NCI-H69 (cell line): ENCODE measurements at regions not wholly inside any gene's neighbourhood (a gene's known extent, or its start where the extent isn't known, plus 50 kb on each side); places are given as distances from the start of the nearest gene placed in this dataset.

Experiments
- DNase-seq: peaks from one replicate; lab custom pipeline; 2025; lab: John Stamatoyannopoulos, UW

GRCh38 chr13:44022196-44022595 is 142.5 kb downstream of the LACC1 start:
- DNase-seq: no peak

GRCh38 chr13:44024167-44024845 is 144.6 kb downstream of the LACC1 start:
- DNase-seq: no peak

DNA sequence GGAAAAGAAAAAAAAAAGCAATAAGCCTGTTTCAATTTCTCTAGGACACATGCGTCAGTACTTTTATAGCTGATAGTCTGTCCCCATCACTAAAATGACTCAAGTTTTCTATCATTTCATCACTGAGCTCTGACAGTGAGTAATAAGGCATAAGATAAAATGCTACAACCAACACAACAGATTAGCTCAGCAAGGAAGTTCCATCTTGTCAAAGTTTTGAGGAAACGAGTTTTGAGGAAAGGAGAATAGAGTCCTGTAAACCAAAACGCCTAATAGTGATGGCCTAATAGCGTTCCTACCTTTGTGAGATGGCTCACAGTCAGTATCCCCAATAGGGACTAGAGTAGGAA is 145.1 kb downstream of the LACC1 start:
- no peak for DNase-seq

DNA sequence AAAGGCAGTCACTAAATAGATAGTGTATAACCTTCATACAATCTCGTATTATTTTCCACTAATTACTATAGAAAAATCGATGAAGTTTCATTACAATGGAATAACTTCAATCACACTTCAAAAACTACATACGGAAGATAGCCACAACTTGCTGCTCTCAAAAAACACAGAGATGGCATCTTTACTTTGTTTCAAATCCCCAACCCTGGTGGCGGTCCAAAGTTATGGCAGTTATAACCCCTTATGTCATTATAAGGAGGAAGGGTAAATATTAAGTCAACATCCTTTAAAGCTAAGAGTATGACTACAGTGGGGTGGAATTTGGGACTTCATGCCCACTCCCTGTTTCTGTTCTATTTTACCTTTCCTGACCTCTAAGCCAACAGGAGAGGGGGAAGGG is 146.5 kb downstream of the LACC1 start:
- no peak for DNase-seq

GRCh38 chr13:44028734-44029133 is 149.0 kb downstream of the LACC1 start:
- DNase-seq: no peak

DNA sequence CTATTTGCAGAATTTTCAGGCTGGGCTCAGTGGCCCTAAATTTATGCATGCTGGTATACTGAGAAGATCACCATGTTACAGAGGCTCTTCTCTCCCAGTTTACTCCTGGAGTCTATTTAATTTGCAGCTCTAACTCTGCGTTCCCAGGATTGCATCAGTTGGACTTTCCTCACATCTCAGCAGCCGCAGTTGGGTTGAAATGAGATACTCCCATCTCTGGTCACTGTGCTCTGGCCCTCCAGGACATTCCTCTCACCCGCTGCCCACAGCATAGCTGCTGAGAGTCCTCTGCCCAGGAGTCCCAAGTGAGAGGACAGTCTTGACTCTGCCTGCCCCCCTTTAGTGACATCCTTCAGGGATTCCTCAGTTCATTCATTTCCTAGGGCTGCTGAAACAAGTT is 150.9 kb downstream of the LACC1 start:
- no peak for DNase-seq

DNA sequence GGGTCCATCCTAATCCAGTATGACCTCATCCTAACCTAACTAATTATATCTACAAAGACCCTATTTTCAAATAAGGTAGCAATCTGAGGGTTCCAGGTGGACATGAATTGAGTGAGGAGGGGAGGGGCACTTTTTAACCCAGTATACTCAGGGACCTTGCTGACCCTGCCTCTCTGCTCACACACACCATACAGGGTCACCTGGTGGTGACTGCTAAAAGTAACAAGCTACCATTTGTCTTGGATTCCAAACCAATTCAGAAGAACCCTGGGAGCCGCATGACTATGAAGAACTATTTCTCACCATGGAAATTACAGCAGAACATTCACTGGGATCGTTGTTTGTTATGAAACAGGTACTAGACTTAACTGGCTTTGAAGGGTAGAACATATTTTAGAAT is 151.9 kb downstream of the LACC1 start:
- no peak for DNase-seq

GRCh38 chr13:44032802-44033201 is 153.1 kb downstream of the LACC1 start:
- DNase-seq: no peak

DNA sequence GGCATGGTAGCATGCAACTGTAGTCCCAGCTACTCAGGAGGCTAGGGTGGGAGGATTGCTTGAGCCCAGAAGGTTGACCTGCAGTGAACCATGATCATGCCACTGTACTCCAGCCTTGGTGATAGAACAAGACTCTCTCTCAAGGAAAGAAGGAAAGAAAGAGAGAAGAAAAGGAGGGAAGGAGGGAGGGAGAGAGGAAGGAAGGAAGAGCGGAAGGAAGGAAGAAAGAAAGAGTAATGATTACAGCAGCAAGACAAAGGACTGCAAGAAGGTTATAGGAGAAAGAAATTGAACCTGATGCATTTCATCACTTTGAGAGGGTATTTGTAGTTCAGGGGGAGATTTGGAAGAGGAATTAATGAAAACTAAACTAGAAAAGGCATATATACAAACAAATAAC is 155.7 kb downstream of the LACC1 start:
- DNase-seq: no peak

- no peak for DNase-seq
These were observed 160.5 kb downstream of the LACC1 start for GRCh38 chr13:44040070-44040817.

DNA sequence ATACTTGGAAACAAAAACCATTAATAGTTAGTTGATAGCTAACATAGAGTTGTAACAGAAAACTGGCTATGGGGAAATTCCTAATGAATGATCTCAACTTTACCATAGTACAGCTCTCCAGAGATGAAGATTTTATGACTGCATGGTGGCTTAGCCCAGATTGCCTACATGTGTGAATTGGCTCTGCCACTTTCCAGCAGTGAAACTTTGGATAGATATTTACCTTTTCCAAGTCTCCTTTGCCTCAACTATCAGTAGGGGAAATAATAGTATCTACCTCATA is 161.1 kb downstream of the LACC1 start:
- DNase-seq: no peak

- DNase-seq: no peak
These were observed 165.0 kb downstream of the LACC1 start for GRCh38 chr13:44044547-44045179.

- DNase-seq: peak; percentile 75
These were observed 165.5 kb downstream of the LACC1 start for GRCh38 chr13:44045180-44045562.

- peak; percentile 8 for DNase-seq
These were observed 166.7 kb downstream of the LACC1 start for GRCh38 chr13:44046428-44046827.

GRCh38 chr13:44048326-44048725 is 168.6 kb downstream of the LACC1 start:
- no peak for DNase-seq

- DNase-seq: no peak
These were observed 169.6 kb downstream of the LACC1 start for GRCh38 chr13:44049081-44049945.

DNA sequence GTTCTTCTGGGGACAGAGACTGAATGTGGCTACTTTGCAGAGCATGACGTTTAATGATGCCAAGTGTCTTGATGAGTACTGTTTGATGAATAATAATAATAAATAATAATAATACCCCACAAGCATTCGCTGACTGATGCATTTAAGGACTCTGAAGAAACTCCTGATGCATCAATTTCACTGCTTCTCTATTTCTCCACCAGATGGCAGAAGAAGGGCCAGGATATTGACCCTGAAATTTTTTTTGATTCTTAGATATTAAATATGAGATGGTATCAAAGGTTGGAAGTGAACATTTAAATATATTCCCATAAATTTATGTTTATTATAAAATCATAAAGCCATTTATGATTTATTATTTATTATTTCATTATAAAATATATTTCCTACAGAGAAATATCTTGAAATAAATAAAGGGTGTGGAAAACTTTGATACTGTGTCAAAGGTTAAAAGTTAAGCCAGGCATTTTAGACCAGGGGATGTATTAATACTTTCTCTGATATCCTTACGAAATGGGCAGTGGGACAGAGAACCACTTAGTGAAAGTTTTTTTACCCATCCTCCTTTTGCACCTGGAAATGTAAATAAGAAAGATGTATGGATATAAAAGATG is 170.9 kb downstream of the LACC1 start:
- DNase-seq: peak; percentile 49

GRCh38 chr13:44051405-44051804 is 171.7 kb downstream of the LACC1 start:
- DNase-seq: no peak

DNA sequence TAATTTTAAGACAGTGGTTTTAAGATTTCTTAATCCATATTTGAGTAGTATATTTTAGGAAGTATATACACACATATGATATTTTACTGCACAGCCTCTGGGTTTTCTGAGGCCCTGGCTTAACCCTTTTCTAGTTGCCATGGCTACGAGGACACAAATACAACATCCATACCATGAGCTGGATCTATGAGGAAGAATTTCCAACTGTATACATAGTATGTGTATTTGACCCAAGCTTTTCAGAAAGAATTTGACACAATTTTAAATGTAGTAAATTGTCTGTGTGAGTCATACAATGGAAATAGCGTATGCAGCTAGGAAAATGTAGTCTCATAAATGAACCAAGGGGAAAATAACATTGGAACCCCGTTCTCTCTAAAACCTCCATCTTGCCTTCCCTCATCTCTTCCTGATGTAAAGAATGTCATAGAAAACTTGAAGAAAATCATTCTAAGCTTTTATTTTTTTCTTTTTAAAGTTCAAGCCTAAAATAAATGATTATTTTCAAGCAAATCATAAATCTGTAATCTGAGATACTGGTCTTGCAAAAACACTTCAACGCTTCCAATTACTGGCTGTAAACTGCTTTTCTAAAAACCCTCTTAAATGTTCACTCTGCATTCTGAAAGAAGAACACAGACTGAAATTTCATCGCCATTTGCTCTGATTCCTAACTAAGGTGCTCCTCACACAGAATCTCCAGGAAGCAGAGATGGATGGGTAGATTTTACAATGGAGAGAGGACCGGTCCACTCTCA is 172.4 kb downstream of the LACC1 start:
- DNase-seq: no peak

DNA sequence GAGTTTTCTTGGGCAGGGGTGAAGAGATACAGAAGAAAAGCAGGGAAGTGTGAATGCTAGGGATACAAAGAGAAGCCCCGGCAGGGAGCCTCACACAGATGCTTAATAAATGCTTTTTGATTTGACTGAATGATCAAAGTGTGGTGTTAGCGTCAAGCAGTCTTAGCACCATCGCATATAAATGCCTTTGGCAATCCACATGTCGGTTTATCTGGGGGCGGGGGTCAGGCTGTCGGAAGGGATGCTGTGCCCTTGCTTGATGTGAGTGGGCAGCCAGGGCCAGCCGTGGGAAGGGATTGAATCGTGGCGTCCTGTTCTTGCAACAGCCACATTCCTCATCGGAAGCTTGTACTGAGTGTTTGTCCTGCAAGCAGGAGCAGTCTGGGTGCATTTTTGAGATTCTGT is 173.1 kb downstream of the LACC1 start:
- no peak for DNase-seq

GRCh38 chr13:44053208-44053607 is 173.5 kb downstream of the LACC1 start:
- no peak for DNase-seq

DNA sequence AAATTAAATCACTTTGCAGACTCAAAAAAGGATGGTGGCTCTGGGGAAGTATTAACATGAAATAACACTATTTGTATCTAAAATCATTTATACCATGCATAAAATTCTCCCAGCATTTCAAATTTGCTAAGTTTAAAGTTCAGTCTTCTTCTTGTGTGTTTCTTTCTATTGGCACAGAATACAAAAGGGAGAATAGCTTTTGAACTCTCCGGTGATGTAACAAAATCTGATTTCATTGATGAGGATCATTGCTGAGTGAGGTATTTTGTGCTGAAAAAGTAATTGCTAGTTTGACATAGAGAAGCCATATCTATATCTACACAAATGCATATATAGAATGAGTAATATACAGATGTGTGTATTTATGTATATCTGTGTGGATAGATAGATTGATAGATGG is 174.8 kb downstream of the LACC1 start:
- DNase-seq: no peak
